Neural cell (in vitro differentiated cells): ENCODE measurements at regions not wholly inside any gene's neighbourhood (a gene's known extent, or its start where the extent isn't known, plus 50 kb on each side); places are given as distances from the start of the nearest gene placed in this dataset.

ENCODE experiments used
- H2AFZ ChIP-seq: fragments of 200-600, 300-800 bp; sonication (generic), shearing (Covaris generic); 2 replicates; pipeline ENCODE4 v1.6.0; 2014; ENCODE audit warnings: low read depth, mild to moderate bottlenecking, antibody characterized with exemption, low read length, moderate library complexity
- H3F3A ChIP-seq: fragments of 200-600 bp; shearing (Covaris generic); 2 replicates; pipeline ENCODE4 v1.6.1; 2016; ENCODE audit warnings: mild to moderate bottlenecking, moderate library complexity, mixed read lengths, antibody characterized with exemption, low read length; ENCODE audit not compliant: insufficient read depth, poor library complexity, severe bottlenecking
- H3K27ac ChIP-seq: fragments of 200-600, 300-800 bp; sonication (generic), shearing (Covaris generic); 2 replicates; pipeline ENCODE4 v1.5.1; 2014; ENCODE audit warnings: mild to moderate bottlenecking, low read length, moderate library complexity
- H3K27me3 ChIP-seq: fragments of 300-800, 200-600 bp; sonication (generic), shearing (Covaris generic); 2 replicates; pipeline ENCODE4 v1.6.0; 2014; ENCODE audit warnings: mild to moderate bottlenecking, low read depth, low read length, moderate library complexity; ENCODE audit not compliant: insufficient read depth
- H3K36me3 ChIP-seq: fragments of 300-800, 200-600 bp; sonication (generic), shearing (Covaris generic); 2 replicates; pipeline ENCODE4 v1.5.1; 2014; ENCODE audit warnings: mild to moderate bottlenecking, antibody characterized with exemption, low read length, moderate library complexity; ENCODE audit not compliant: insufficient read depth
- H3K4me2 ChIP-seq: fragments of 300-800, 200-600 bp; sonication (generic), shearing (Covaris generic); 2 replicates; pipeline ENCODE4 v1.6.0; 2014; ENCODE audit warnings: mild to moderate bottlenecking, low read length
- H3K4me3 ChIP-seq: fragments of 300-800, 200-600 bp; sonication (generic), shearing (Covaris generic); 2 replicates; pipeline ENCODE4 v1.5.1; 2014; ENCODE audit warnings: mild to moderate bottlenecking, low read length, moderate library complexity
- H3K79me2 ChIP-seq: fragments of 200-600 bp; shearing (Covaris generic); replicated peaks from 2 replicates; pipeline ENCODE4 v1.6.0; 2014; ENCODE audit warnings: mild to moderate bottlenecking, low read length, moderate library complexity; ENCODE audit not compliant: insufficient read depth
- H3K9ac ChIP-seq: fragments of 300-800, 200-600 bp; sonication (generic), shearing (Covaris generic); 2 replicates; pipeline ENCODE4 v1.6.1; 2016; ENCODE audit warnings: mild to moderate bottlenecking, low read length, mixed read lengths
- H3K9me2 ChIP-seq: fragments of 200-600 bp; shearing (Covaris generic); 2 replicates; pipeline ENCODE4 v1.6.1; 2016; ENCODE audit warnings: mild to moderate bottlenecking, low read length, mixed read lengths; ENCODE audit not compliant: insufficient read depth
- H3K9me3 ChIP-seq: fragments of 200-600, 300-800 bp; sonication (generic), shearing (Covaris generic); 2 replicates; pipeline ENCODE4 v1.6.1; 2016; ENCODE audit warnings: mild to moderate bottlenecking, mixed run types, low read length, moderate library complexity, mixed read lengths
- H4K20me1 ChIP-seq: fragments of 200-600 bp; shearing (Covaris generic); 2 replicates; pipeline ENCODE4 v1.6.1; 2016; ENCODE audit warnings: mild to moderate bottlenecking, mixed run types; ENCODE audit not compliant: insufficient read depth
- CTCF ChIP-seq: fragments of 450-650 bp; IDR thresholded peaks from 2 replicates; pipeline ENCODE4 v1.5.1; 2014; ENCODE audit warnings: antibody characterized with exemption, mild to moderate bottlenecking, moderate library complexity; ENCODE audit not compliant: poor library complexity, severe bottlenecking
- EP300 ChIP-seq: fragments of 450-650 bp; conservative IDR thresholded peaks from 2 replicates; pipeline ENCODE4 v1.6.1; 2014; ENCODE audit warnings: antibody characterized with exemption, mild to moderate bottlenecking, moderate library complexity; ENCODE audit not compliant: poor library complexity, severe bottlenecking
- EZH2 ChIP-seq: fragments of 200-600, 300-800 bp; shearing (Covaris generic), sonication (generic); IDR thresholded peaks from 2 replicates; pipeline ENCODE4 v1.6.1; 2014; ENCODE audit warnings: antibody characterized with exemption, low read length, borderline replicate concordance, mild to moderate bottlenecking; ENCODE audit not compliant: insufficient read depth, poor library complexity, severe bottlenecking
- MXI1 ChIP-seq: fragments of 450-650 bp; conservative IDR thresholded peaks from 2 replicates; pipeline ENCODE4 v1.6.1; 2014; ENCODE audit warnings: antibody characterized with exemption, mild to moderate bottlenecking; ENCODE audit not compliant: poor library complexity, severe bottlenecking
- POLR2AphosphoS5 ChIP-seq: IDR thresholded peaks from 2 replicates; pipeline ENCODE4 v1.6.1; 2012
- RAD21 ChIP-seq: fragments of 450-650 bp; conservative IDR thresholded peaks from 2 replicates; pipeline ENCODE4 v1.6.1; 2014; ENCODE audit warnings: antibody characterized with exemption, mild to moderate bottlenecking, moderate library complexity
- REST ChIP-seq: IDR thresholded peaks from 2 replicates; pipeline ENCODE4 v1.6.1; 2012; ENCODE audit warnings: borderline replicate concordance
- SMC3 ChIP-seq: fragments of 450-650 bp; conservative IDR thresholded peaks from 2 replicates; pipeline ENCODE4 v1.6.1; 2014; ENCODE audit warnings: antibody characterized with exemption, mild to moderate bottlenecking, moderate library complexity; ENCODE audit not compliant: poor library complexity
- TAF1 ChIP-seq: IDR thresholded peaks from 2 replicates; pipeline ENCODE4 v1.6.1; 2012; ENCODE audit warnings: low read depth

- no peaks in the 10 kb centered on the region for H3K9me2 ChIP-seq
- no peaks in the 10 kb centered on the region for H4K20me1 ChIP-seq
- H3K4me3 ChIP-seq = no peak overlapping the region
- H3K4me2 ChIP-seq = no peak overlapping the region
- no peak overlapping the region for H3K9ac ChIP-seq
- no peaks in the 10 kb centered on the region for H3K36me3 ChIP-seq
- H2AFZ ChIP-seq = no peak overlapping the region
- H3K79me2 ChIP-seq = no peaks in the 10 kb centered on the region
- H3K27me3 ChIP-seq = no peaks in the 10 kb centered on the region
- TF ChIP-seq TAF1 (no peak), CTCF (no peak), POLR2AphosphoS5 (no peak), RAD21 (no peak), EP300 (no peak), EZH2 (no peak), MXI1 (no peak), REST (no peak), SMC3 (no peak)
- no peaks in the 10 kb centered on the region for H3F3A ChIP-seq
- no peak overlapping the region for H3K27ac ChIP-seq
- H3K9me3 ChIP-seq = no peaks in the 10 kb centered on the region
These were observed 191.8 kb upstream of the RREB1 start for GRCh38 chr6:6915813-6916547.

- Histone ChIP-seq H3K27ac (no peak overlapping the region), H2AFZ (no peak overlapping the region), H3K27me3 (no peaks in the 10 kb centered on the region), H3K4me3 (no peak overlapping the region), H3K9me3 (no peaks in the 10 kb centered on the region), H3K36me3 (no peaks in the 10 kb centered on the region), H3K4me2 (no peak overlapping the region), H3K9me2 (no peaks in the 10 kb centered on the region), H3K9ac (no peak overlapping the region), H3F3A (no peaks in the 10 kb centered on the region), H3K79me2 (no peaks in the 10 kb centered on the region), H4K20me1 (no peaks in the 10 kb centered on the region)
- TF ChIP-seq SMC3 (no peak), POLR2AphosphoS5 (no peak), CTCF (no peak), RAD21 (no peak), MXI1 (no peak), EP300 (no peak), REST (no peak), TAF1 (no peak), EZH2 (no peak)
These were observed 191.2 kb upstream of the RREB1 start for GRCh38 chr6:6916598-6916997.
